ENCODE measurements at regions not wholly inside any gene's neighbourhood (a gene's known extent, or its start where the extent isn't known, plus 50 kb on each side); places are given as distances from the start of the nearest gene placed in this dataset.

DNA sequence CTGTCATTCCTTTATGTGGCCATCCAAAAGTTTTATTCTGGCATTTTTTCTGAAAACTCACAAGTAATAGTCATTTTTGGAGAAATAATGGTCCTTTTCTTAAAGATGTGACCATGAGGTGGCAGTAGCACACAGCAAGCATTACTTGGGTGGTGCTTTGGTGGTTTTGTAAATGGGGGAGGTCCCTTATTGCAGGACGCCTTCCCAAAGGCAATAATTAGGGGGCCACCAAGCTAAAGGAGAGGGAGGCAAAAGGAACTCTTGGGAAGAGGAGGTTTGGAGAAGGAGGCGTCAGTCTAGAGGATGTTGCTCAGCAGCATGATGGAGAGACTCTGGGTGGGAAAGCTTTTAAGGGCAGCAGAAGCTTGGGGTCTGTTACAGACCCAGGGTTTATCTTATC lies 422.6 kb upstream of the MMS22L start:
- TF ChIP-seq CTCF (IDR thresholded peaks at IDR 0.05), result no peak
- H3K36me3 ChIP-seq, result no peaks in the 10 kb centered on the region
- H3K27me3 ChIP-seq (ENCODE audit: low read depth), result no peaks in the 10 kb centered on the region
- ATAC-seq (no peak), DNase-seq (no peak)
- H3K4me3 ChIP-seq, result no peak overlapping the region
- intact Hi-C loops (cut with DNase I), result no loop called here
- H3K27ac ChIP-seq, result no peak overlapping the region
- H3K9me3 ChIP-seq, result no peaks in the 10 kb centered on the region
- no peaks in the 10 kb centered on the region for H3K4me1 ChIP-seq

DNA sequence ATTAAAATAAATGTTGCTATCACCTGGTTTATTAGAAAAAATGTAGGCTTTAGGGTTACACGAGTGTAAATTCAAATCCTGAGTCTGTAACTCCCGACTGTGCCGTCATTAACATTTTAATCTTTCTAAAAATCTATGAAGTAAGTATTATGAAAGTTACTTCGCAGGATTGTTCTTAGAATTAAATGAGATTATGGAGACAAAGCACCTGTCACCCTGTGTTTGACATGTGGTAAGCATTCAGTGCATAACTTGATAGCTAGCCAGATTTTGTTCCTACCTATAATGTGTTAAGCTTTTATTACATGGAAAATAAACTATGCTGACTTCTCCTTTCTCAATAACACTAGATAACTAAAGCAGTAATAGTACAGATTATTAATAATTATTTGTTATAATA lies 429.7 kb upstream of the MMS22L start:
- H3K27me3 ChIP-seq (ENCODE audit: low read depth), result no peaks in the 10 kb centered on the region
- intact Hi-C loops (cut with DNase I), result no loop called here
- no peak overlapping the region for H3K27ac ChIP-seq
- no peaks in the 10 kb centered on the region for H3K36me3 ChIP-seq
- no peaks in the 10 kb centered on the region for H3K9me3 ChIP-seq
- ATAC-seq, result no peak
- H3K4me1 ChIP-seq, result no peaks in the 10 kb centered on the region
- TF ChIP-seq CTCF (IDR thresholded peaks at IDR 0.05), result no peak
- no peak for DNase-seq
- H3K4me3 ChIP-seq, result no peak overlapping the region

- ATAC-seq, result no peak
- H3K36me3 ChIP-seq, result no peaks in the 10 kb centered on the region
- intact Hi-C loops (cut with DNase I), result no loop called here
- no peaks in the 10 kb centered on the region for H3K4me1 ChIP-seq
- TF ChIP-seq CTCF (IDR thresholded peaks at IDR 0.05), result no peak
- DNase-seq, result no peak
- H3K27me3 ChIP-seq (ENCODE audit: low read depth), result no peaks in the 10 kb centered on the region
- H3K9me3 ChIP-seq, result no peaks in the 10 kb centered on the region
- H3K27ac ChIP-seq, result no peak overlapping the region
- H3K4me3 ChIP-seq, result no peak overlapping the region
Measured at GRCh38 chr6:97714772-97715171, 431.8 kb upstream of the MMS22L start.

- TF ChIP-seq CTCF (IDR thresholded peaks at IDR 0.05), result no peak
- no peaks in the 10 kb centered on the region for H3K36me3 ChIP-seq
- DNase-seq (no peak), ATAC-seq (no peak)
- no peaks in the 10 kb centered on the region for H3K4me1 ChIP-seq
- H3K27ac ChIP-seq, result no peak overlapping the region
- H3K27me3 ChIP-seq (ENCODE audit: low read depth), result no peaks in the 10 kb centered on the region
- no peak overlapping the region for H3K4me3 ChIP-seq
- H3K9me3 ChIP-seq, result no peaks in the 10 kb centered on the region
- intact Hi-C loops (cut with DNase I), result no loop called here
Measured at GRCh38 chr6:97717086-97717485, 434.1 kb upstream of the MMS22L start.

- no peaks in the 10 kb centered on the region for H3K36me3 ChIP-seq
- DNase-seq (no peak), ATAC-seq (no peak)
- no peaks in the 10 kb centered on the region for H3K9me3 ChIP-seq
- no peak for TF ChIP-seq CTCF (IDR thresholded peaks at IDR 0.05)
- intact Hi-C loops (cut with DNase I), result no loop called here
- no peaks in the 10 kb centered on the region for H3K27me3 ChIP-seq (ENCODE audit: low read depth)
- no peaks in the 10 kb centered on the region for H3K4me1 ChIP-seq
- no peak overlapping the region for H3K4me3 ChIP-seq
- H3K27ac ChIP-seq, result no peak overlapping the region
Measured at GRCh38 chr6:97726378-97726777, 443.4 kb upstream of the MMS22L start.

GRCh38 chr6:97732045-97732444 lies 449.0 kb upstream of the MMS22L start:
- Histone ChIP-seq H3K27me3 (ENCODE audit: low read depth) (no peaks in the 10 kb centered on the region), H3K9me3 (no peaks in the 10 kb centered on the region), H3K4me1 (no peaks in the 10 kb centered on the region), H3K36me3 (no peaks in the 10 kb centered on the region), H3K4me3 (no peak overlapping the region), H3K27ac (no peak overlapping the region)
- intact Hi-C loops (cut with DNase I), result no loop called here
- no peak for DNase-seq
- ATAC-seq, result no peak
- TF ChIP-seq CTCF (IDR thresholded peaks at IDR 0.05), result no peak
